NCI-H526 (cell line): ENCODE measurements at regions not wholly inside any gene's neighbourhood (a gene's known extent, or its start where the extent isn't known, plus 50 kb on each side); places are given as distances from the start of the nearest gene placed in this dataset.
A peak's percentile ranks its signal among the peaks of the same experiment; 100 is the strongest.

Source experiments
- DNase-seq, 2 experiments: peaks; one replicate each; lab custom pipeline; 2025; lab: John Stamatoyannopoulos, UW

GRCh38 chr9:129343424-129344375 lies 165.6 kb upstream of the IER5L start:
- no peak for DNase-seq

DNA sequence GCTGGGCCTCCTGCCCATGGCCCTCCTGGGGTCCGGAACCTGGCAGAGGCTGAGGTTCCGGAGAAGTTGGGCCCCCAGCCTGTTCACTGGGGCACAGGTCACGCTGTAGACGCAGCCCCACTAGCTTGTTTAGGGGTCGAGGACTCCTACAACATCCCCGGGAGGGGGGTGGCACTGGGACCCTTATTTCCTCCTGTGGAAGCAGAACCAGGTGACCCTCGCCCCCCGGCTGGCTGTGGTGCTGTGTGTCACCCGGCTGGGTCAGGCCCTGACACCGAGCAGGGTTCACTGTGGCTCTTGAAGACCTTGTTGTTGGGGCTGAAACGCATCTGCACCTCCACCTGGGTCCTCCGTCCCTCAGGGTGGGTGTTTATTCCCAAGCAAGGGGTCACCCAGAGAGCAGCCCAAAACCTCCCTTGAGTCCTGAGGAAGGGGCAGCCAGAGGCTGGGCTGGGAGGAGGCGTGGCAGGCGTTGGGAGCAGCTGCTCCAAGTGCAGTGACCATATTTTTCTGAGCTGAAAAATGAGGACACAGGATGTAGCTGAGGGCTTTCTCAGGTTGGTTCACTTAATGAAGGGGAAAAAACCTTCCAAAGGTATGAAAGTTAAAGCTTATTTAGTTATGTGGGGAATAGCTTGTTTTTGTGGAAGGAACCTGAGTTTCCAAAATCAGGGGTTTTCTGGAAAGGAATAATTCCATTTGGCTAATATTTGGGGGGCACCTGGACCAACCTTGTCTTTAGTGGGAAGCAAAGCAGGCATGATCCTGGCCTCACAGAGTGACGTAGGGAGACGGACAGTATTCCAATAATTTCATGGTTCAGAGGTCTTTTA lies 164.7 kb upstream of the IER5L start:
- DNase-seq = no peak

- DNase-seq = no peak
These were observed 163.9 kb upstream of the IER5L start for GRCh38 chr9:129341987-129342348.

- no peak for DNase-seq
These were observed 163.3 kb upstream of the IER5L start for GRCh38 chr9:129341171-129341986.

DNA sequence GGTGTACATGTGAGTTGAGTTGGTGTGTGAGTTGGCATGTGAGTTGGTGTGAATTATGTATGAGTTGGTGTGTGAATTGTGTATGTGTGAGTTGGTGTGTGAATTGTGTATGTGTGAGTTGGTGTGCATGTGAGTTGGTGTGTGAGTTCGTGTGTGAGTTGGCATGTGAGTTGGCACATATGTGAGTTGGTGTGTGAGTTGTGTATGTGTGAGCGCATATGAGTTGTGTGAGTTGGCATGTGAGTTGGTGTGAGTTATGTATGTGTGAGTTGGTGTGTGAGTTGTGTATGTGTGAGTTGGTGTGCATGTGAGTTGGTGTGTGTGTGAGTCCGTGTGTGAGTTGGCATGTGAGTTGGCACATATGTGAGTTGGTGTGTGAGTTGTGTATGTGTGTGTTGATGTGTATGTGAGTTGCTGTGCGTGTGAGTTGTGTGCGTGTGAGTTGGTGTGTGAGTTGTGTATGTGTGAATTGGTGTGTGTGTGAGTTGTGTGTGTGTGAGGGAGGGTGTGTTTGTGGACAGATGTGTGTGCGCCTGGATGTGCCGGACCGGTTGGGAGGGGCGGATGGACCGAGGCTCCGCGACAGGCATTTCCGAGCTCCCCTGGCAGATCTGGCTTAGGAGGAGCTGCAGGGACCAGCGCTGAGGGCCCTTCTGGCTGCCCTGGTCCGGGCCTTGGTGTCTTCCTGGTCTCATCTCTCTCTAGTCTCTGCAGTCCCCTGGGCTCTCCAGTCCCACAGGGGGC lies 162.5 kb upstream of the IER5L start:
- DNase-seq = no peak

- no peak for DNase-seq
These were observed 161.6 kb upstream of the IER5L start for GRCh38 chr9:129339539-129340157.

DNA sequence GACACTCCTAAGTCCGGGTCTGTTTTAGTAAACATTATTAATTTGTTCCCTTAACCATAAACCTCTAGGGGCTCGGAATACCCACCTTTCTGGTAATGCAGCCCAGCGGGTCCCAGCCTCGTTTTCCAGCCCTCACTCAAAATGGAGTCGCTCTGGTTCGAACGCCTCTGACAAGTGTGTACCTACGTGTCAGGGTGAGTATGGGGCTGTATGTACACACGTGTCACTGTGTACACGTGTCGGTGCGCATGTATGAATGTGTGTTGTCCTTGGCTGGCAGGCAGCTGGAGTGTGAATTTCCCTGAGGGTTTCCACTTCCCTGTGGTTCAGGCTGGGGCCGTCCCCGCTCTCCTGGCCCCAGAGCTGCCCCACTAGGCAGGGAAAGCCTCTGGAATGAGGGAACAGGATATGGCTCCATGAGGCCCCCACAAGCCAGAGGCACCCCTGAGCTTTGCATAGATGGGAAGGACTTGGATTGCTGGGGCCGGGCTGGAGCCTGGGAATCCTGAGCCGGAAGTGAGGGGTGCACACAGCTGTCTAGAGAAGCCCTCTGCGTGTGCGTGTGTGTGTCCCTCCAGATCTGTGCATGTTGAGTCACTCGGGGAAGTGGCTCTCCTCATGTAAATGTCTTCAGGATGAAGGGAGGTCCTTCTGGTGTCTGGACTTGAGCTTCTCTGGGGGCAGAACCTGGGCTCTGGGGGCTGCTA lies 160.8 kb upstream of the IER5L start:
- DNase-seq = no peak

DNA sequence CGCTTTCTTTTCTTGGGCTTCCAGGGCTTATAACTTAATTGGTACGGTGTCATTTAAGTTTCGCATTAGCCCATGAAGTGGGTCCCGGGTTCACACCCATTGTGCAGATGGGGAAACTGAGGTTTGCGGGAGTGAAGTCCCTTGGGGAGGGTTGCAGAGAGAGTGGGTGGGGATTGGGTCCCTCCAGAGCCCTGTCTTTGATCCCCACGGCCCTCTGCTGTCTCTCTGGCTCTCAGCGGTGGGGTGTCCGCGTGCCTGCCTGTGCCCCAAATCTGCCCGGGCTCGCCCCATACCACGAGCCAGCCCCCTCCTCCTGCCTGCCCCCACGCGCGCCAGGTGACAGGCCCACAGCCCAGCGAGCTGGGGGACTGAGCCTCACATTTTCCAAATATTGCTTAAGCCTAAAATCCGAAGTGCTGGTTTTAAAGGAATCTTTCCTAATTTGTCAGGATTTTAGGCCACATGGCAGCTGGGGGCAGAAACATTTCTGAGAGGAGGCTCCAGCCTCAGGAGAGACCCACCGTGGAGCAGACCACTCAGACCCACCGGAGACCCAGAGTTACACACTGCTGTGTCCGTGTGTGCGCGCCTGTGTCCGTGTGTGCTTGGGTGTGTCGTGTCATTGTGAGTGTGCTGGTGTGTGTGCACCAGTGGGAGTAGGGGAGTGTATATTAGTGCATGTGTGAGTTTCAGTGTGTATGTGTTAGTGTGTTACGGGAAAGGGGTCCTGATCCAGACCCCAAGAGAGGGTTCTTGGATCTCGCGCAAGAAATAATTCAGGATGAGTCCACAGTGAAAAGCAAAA lies 159.5 kb upstream of the IER5L start:
- DNase-seq = no peak

DNA sequence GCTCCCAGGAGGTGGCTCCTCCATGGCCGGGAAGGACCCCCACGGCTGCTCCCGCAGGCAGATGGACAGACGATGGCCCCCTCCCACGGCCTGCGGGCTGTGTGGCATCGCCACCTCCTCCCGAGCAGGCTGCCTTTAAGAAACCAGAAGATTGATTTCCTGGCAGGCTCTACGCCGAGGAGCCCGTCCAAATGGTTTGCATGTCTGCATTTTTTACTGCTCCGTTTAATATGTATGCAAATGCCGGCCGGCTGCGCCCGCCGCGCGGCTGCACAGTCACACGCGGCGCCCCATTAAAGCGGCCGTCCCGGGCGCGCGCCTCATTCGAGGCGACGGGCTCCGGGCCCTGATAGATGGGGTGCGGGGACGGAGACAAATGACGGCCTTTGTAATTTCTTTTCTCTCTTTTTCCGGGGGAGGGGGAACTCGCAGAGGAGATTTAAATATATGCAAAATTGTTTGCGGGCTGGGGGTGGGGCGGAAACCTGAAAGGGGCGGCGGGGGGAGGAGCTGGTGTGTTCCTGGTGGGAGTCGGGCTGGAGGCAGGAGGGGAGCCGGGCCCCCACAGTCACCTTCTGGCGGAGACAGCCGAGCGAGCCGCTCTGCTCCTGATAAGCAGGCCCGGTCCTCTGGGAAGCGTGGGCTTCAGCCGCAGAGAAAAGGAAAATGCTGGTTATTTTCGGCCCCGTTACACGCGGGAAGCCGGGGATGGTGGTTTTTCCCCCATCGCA lies 158.7 kb upstream of the IER5L start:
- peak; percentile 58 to 84 for DNase-seq

- DNase-seq = no peak
These were observed 158.1 kb upstream of the IER5L start for GRCh38 chr9:129336130-129336528.

DNA sequence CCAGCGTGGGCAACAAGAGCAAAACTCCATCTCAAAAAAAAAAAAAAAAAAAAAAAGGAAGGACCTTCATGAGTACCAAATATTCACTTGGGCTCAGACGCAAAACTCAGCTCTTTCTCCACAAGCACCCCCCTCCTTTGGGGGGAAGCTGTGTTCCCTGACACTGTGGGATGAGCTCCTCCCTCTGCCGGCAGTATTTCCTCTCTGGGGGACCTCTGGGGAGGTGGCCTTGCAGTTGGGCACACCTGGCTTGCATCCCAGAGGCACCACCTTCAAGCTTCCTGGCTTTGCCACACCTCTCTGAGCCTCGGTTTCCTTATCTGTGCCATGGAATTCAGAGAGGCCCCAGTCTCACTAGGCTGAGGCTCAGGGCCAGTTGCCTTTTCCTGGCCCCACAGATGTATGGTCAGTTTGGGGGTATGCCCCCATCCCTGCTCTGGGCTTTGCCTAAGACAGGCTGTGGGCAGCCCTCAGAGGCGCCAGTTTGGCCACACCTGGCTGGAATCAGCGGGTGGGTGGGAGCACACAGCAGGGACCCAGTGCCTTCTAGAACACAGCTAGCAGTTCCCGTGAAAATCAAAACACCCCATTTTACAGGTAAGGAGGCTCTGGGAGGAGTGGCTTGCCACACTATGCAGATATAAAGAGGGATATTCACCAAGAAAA lies 157.5 kb upstream of the IER5L start:
- DNase-seq = no peak

DNA sequence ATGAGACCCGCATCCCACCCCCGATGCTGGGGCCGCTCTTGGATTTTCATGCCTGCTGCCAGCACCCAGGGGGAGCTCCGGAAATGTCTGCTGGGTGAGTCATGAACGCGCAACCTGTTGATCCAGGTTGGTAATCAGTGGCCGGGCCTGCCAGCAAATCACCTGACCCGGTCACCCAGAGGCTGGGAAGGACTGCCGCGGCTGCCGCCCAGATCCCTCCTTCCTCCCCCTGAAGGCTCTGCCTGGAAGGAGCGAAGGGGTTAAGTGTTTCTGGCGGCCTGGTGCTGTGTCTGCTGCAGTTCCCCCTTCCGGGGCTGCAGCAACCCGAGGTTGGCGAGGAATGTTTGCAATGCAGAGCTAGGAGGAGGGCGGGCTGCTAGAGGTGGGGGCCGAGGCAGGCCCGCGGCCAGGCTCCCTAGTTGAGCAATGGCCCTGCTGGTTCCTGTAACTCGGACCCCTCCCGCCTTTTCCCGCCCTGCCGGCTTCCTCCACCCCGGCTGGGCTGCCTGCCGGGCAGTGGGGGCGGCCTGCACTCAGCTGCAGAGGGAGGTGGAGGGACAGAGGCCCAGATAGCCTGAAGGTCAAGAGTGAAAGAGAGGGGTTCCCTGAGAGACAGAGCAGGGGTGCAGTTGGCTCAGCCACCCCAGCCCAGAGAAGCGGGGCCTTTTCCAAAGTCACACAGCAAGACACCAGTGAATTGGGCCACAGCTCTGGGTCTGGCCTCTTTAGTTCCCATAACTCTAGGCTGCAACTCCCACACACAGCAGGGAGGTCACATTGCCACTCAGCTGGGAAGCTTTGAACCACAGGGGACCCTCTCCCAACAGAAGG lies 156.3 kb upstream of the IER5L start:
- DNase-seq = peak in 1 of 2 experiments; percentile 47

- no peak for DNase-seq
These were observed 155.6 kb upstream of the IER5L start for GRCh38 chr9:129333617-129334104.

DNA sequence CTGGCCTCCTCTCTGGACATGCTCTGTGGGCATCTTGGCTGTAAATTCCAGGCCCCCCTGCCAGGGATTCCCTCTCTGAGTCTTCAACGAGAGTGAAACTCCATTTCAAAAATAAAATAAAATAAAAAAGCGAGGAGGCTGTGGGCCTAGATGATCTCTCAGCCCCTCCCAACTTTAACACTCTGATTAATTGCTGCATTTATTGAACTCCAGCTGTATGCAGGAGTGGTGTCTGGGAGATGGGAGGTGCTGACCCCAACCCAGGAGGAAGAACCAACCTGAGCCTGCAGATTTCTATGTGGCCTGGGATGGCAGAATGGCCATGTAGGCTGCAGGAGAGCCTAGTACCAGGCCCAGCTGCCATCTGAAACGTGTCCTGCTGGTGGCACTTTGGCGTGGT lies 154.5 kb upstream of the IER5L start:
- no peak for DNase-seq

- no peak for DNase-seq
These were observed 153.9 kb upstream of the IER5L start for GRCh38 chr9:129331772-129332500.

GRCh38 chr9:129331493-129331765 lies 153.4 kb upstream of the IER5L start:
- DNase-seq = no peak
